Fibroblast of villous mesenchyme (primary cell): ENCODE measurements at regions not wholly inside any gene's neighbourhood (a gene's known extent, or its start where the extent isn't known, plus 50 kb on each side); places are given as distances from the start of the nearest gene placed in this dataset.
"Not testable (repeated sequence)": the region's sequence is repeated elsewhere in the genome, so short reads cannot be mapped to it uniquely, and the experiment has no call there.

Source experiments
- DNase-seq: peaks from one replicate; pipeline ENCODE4 v3.0.0-alpha.2; 2010; ENCODE audit warnings: low read depth
- H3K4me3 ChIP-seq: 2 replicates; pipeline ENCODE4 v1.5.1; 2011; ENCODE audit warnings: low read depth, mild to moderate bottlenecking, low read length
- TF ChIP-seq, protein P1 (sequence below): IDR thresholded peaks from 2 replicates; pipeline ENCODE4 v1.5.1; 2012; ENCODE audit warnings: low read depth, mild to moderate bottlenecking, low read length; ENCODE audit not compliant: insufficient read depth

DNA sequence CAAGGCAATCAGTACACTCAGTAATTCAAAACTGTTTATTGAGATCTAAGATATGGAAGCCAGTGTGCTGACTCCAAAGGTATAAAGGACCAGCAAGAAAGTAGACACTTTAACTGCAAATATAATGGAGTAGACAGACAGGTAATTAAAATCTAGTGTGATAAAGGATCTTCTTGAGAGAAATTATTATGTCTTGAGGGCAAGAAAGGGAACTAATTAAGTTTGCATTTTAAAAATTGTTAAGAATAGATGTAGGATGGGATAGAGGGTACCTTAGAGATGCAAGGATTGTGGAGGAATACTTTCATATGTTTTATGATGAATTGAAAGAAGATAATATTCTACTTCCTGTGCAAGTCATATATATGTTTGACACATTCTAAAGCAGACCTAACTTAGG is 825.3 kb downstream of the LTN1 start:
- DNase-seq = no peak
- H3K4me3 ChIP-seq = no peak overlapping the region
- TF ChIP-seq, protein P1, sequence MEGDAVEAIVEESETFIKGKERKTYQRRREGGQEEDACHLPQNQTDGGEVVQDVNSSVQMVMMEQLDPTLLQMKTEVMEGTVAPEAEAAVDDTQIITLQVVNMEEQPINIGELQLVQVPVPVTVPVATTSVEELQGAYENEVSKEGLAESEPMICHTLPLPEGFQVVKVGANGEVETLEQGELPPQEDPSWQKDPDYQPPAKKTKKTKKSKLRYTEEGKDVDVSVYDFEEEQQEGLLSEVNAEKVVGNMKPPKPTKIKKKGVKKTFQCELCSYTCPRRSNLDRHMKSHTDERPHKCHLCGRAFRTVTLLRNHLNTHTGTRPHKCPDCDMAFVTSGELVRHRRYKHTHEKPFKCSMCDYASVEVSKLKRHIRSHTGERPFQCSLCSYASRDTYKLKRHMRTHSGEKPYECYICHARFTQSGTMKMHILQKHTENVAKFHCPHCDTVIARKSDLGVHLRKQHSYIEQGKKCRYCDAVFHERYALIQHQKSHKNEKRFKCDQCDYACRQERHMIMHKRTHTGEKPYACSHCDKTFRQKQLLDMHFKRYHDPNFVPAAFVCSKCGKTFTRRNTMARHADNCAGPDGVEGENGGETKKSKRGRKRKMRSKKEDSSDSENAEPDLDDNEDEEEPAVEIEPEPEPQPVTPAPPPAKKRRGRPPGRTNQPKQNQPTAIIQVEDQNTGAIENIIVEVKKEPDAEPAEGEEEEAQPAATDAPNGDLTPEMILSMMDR = no peak

DNA sequence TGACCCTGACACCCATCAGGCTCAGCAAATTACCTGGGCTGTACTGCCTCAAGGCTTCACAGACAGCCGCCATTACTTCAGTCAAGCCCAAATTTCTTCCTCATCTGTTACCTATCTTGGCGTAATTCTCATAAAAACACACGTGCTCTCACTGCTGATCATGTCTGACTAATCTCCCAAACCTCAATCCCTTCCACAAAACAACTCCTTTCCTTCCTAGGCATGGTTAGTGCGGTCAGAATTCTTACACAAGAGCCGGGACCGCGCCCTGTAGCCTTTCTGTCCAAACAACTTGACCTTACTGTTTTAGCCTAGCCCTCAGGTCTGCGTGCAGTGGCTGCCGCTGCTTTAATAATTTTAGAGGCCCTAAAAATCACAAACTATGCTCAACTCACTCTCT is 828.2 kb downstream of the LTN1 start:
- not testable (repeated sequence) for H3K4me3 ChIP-seq
- DNase-seq = peak; percentile 54

DNA sequence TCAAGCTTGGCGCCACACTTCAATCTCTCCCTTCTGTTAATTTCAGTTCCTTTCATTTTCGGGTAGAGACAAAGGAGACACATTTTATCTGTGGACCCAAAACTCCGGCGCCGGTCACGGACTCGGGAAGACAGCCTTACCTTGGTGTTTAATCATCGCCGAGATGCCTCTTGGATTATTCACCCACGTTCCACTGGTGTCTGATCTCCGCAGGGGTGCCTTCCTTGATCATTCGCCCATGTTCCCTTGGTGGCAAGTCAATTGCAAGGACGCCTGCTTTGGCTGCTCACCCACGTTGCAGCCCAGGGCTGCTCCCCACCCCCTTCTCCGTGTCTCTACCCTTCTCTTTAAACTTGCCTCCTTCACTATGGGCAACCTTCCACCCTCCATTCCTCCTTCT is 830.6 kb downstream of the LTN1 start:
- not testable (repeated sequence) for DNase-seq
- peak overlapping the region; percentile 63 for H3K4me3 ChIP-seq

DNA sequence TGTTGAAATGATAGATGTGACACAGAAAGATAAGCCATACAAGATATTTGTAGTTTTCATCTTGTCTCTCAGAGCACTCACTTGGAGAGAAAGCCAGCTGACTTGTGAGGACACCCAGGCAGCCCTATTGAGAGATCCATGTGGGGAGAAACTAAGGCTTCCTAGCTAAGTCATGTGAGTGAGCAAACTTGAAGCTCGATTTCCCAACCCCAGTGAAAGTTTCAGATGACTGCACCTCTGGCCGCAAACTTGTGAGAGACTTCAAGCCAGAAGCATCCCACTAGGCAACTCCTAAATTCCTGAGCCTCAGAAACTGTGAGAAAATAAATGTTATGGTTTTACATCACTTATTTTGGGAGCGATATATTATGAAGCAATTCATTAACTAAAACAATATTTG is 832.3 kb downstream of the LTN1 start:
- TF ChIP-seq, protein P1 = no peak
- DNase-seq = peak; percentile 95
- peak overlapping the region; percentile 63 for H3K4me3 ChIP-seq

DNA sequence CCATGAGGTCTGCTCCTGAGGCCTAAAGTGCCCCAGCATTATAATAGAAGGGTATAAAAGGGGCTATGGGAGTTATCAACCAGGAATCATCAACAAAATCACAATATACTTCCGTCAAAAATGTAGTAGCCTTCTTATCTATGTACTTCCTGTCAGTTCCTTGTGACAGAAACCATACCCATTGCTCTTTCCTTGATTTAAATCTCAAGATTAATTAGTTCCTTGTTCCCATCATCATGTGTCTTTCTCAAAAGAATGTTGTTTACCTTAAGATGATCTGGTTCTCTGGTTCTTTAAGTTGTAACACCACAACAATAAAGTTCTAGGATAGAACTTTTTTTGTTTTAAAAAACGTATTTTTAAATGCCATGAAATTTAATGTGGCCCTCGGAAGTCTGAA is 833.3 kb downstream of the LTN1 start:
- no peak overlapping the region for H3K4me3 ChIP-seq
- TF ChIP-seq, protein P1 = no peak
- peak; percentile 61 for DNase-seq

DNA sequence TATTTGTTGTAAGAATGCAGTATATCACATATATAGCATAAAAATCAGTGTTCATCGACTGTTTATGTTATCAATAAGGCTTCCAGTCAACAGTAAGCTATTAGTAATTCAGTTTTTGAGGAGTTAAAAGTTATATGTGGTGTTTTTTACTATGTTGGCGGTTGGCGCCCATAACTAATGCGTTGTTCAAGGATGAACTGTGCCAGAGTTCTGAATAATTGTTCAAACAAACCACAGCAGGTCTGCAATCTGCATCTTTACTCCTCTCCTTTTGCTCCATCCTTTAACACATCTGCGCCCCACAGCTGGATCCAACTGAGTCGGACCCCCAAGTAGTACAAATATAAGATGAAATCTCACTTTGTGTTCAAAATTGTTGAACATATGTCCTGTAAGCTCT is 836.1 kb downstream of the LTN1 start:
- TF ChIP-seq, protein P1 = no peak
- no peak for DNase-seq
- H3K4me3 ChIP-seq = no peak overlapping the region

DNA sequence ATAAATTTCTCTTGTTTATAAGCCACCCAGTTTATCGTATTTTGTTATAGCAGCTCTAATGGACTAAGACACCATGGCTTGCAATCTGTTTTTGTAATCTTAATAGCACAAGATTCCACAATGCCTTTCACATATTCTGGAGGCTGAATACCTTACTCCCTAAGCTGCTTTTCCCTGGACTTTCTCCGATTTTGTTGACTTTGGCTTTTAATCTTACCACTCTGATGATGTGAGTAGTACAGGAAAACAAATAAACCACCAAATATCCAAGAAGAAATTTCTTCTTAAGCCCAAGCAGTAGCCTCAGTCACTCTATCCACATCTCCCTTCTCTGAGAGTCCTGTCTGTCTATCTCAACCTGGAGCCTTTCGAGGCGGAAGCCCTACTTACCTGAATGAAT is 838.6 kb downstream of the LTN1 start:
- no peak for DNase-seq
- no peak overlapping the region for H3K4me3 ChIP-seq
- TF ChIP-seq, protein P1 = no peak

DNA sequence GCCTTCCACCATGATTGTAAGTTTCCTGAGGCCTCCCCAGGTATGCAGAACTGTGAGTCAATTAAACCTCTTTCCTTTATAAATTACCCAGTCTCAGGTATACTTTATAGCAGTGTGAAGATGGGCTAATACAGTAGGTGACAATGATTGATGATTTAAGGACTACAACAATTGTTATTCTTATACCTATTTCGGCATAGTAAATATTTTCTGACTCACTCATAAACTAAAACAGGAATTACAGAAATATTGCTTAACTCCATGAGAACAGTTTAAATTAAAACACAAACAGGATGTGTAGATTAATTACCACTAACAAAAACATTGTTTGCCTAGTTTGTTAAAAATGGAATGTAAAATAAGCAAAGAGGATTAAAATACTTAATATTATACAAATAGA is 839.9 kb downstream of the LTN1 start:
- H3K4me3 ChIP-seq = no peak overlapping the region
- TF ChIP-seq, protein P1 = no peak
- DNase-seq = peak; percentile 65
